Smooth muscle cell (in vitro differentiated cells): ENCODE measurements at regions not wholly inside any gene's neighbourhood (a gene's known extent, or its start where the extent isn't known, plus 50 kb on each side); places are given as distances from the start of the nearest gene placed in this dataset.
A peak's percentile ranks its signal among the peaks of the same experiment; 100 is the strongest.
"Not testable (repeated sequence)": the region's sequence is repeated elsewhere in the genome, so short reads cannot be mapped to it uniquely, and the experiment has no call there.

Experiments
- DNase-seq: peaks from one replicate; lab custom pipeline; 2025; ENCODE audit not compliant: unreplicated experiment; lab: John Stamatoyannopoulos, UW
- H2AFZ ChIP-seq: fragments of 200-600 bp; sonication (generic); 2 replicates; pipeline ENCODE4 v1.6.0; 2016; ENCODE audit warnings: antibody characterized with exemption, low read depth, mild to moderate bottlenecking
- H3F3A ChIP-seq: fragments of 200-600 bp; sonication (generic); 2 replicates; pipeline ENCODE4 v1.6.0; 2017; ENCODE audit warnings: antibody characterized with exemption, low read depth
- H3K27ac ChIP-seq: fragments of 200-600 bp; sonication (generic); 2 replicates; pipeline ENCODE4 v1.5.1; 2016; ENCODE audit warnings: low read depth, mild to moderate bottlenecking
- H3K27me3 ChIP-seq: fragments of 200-600 bp; sonication (generic); 2 replicates; pipeline ENCODE4 v1.6.1; 2016; ENCODE audit warnings: low read depth, mild to moderate bottlenecking
- H3K36me3 ChIP-seq: fragments of 200-600 bp; sonication (generic); 2 replicates; pipeline ENCODE4 v1.5.1; 2016; ENCODE audit warnings: low read depth
- H3K4me1 ChIP-seq: fragments of 200-600 bp; sonication (generic); 2 replicates; pipeline ENCODE4 v1.5.1; 2016; ENCODE audit warnings: low read depth
- H3K4me2 ChIP-seq: fragments of 200-600 bp; sonication (generic); 2 replicates; pipeline ENCODE4 v1.6.0; 2016; ENCODE audit warnings: mild to moderate bottlenecking
- H3K4me3 ChIP-seq: fragments of 200-600 bp; sonication (generic); 2 replicates; pipeline ENCODE4 v1.5.1; 2016; ENCODE audit warnings: mild to moderate bottlenecking
- H3K79me2 ChIP-seq: fragments of 200-600 bp; sonication (generic); 2 replicates; pipeline ENCODE4 v1.6.0; 2016; ENCODE audit warnings: low read depth, mild to moderate bottlenecking
- H3K9ac ChIP-seq: fragments of 200-600 bp; sonication (generic); 2 replicates; pipeline ENCODE4 v1.6.0; 2016; ENCODE audit warnings: low read depth
- H3K9me3 ChIP-seq: fragments of 200-600 bp; sonication (generic); replicated peaks from 2 replicates; pipeline ENCODE4 v1.5.1; 2016; ENCODE audit warnings: low read depth
- H4K20me1 ChIP-seq: fragments of 200-600 bp; sonication (generic); 2 replicates; pipeline ENCODE4 v1.6.0; 2016; ENCODE audit warnings: low read depth
- CTCF ChIP-seq: fragments of 200-600 bp; sonication (generic); IDR thresholded peaks from 2 replicates; pipeline ENCODE4 v1.5.1; 2017; ENCODE audit warnings: borderline replicate concordance, mild to moderate bottlenecking, antibody characterized with exemption; ENCODE audit not compliant: insufficient read depth, poor library complexity, severe bottlenecking
- WGBS: methylation state at CpG from one replicate; pipeline ENCODE4 v1.1.7; 2016; ENCODE audit warnings: low lambda C conversion rate; 5-methylcytosine and 5-hydroxymethylcytosine counted together

GRCh38 chr2:144738749-144739148, 218.8 kb upstream of the ZEB2 start:
- H3K36me3 ChIP-seq: no peaks in the 10 kb centered on the region
- no peak for TF ChIP-seq CTCF
- DNase-seq: no peak

GRCh38 chr2:144730711-144731110, 210.8 kb upstream of the ZEB2 start:
- no peak for TF ChIP-seq CTCF
- H3K4me1 ChIP-seq: no peaks in the 10 kb centered on the region
- H3K27ac ChIP-seq: no peak overlapping the region
- no peaks in the 10 kb centered on the region for H3K36me3 ChIP-seq
- no peak overlapping the region for H3K4me2 ChIP-seq
- peak overlapping the region; percentile 60 for H2AFZ ChIP-seq
- H3K4me3 ChIP-seq: no peak overlapping the region
- H3K9me3 ChIP-seq: no peaks in the 10 kb centered on the region
- 49% methylated on average over 2 of the region's 2 CpGs for WGBS
- no peak overlapping the region for H3K9ac ChIP-seq
- DNase-seq: no peak
- H4K20me1 ChIP-seq: no peaks in the 10 kb centered on the region
- no peaks in the 10 kb centered on the region for H3K79me2 ChIP-seq
- no peaks in the 10 kb centered on the region for H3K27me3 ChIP-seq
- no peaks in the 10 kb centered on the region for H3F3A ChIP-seq

More at GRCh38 chr2:144738749-144739148, 218.8 kb upstream of the ZEB2 start:
- H3K4me1 ChIP-seq: no peaks in the 10 kb centered on the region
- H3K9ac ChIP-seq: no peak overlapping the region
- H3K79me2 ChIP-seq: no peaks in the 10 kb centered on the region
- no peaks in the 10 kb centered on the region for H3F3A ChIP-seq
- H3K27ac ChIP-seq: no peak overlapping the region
- no peak overlapping the region for H3K4me3 ChIP-seq
- H4K20me1 ChIP-seq: no peaks in the 10 kb centered on the region
- no peaks in the 10 kb centered on the region for H3K27me3 ChIP-seq
- no peak overlapping the region for H3K4me2 ChIP-seq
- H3K9me3 ChIP-seq: no peaks in the 10 kb centered on the region
- H2AFZ ChIP-seq: no peak overlapping the region

- H3K4me1 ChIP-seq, H3F3A ChIP-seq, H3K36me3 ChIP-seq, H2AFZ ChIP-seq, H3K79me2 ChIP-seq, H3K9ac ChIP-seq, H4K20me1 ChIP-seq, H3K9me3 ChIP-seq, H3K4me3 ChIP-seq, H3K27me3 ChIP-seq, H3K27ac ChIP-seq, DNase-seq, H3K4me2 ChIP-seq: not testable (repeated sequence)
- WGBS: 93% methylated on average over 2 of the region's 2 CpGs
Measured at GRCh38 chr2:144724460-144724859, 204.5 kb upstream of the ZEB2 start.

GRCh38 chr2:144718376-144718775, 198.5 kb upstream of the ZEB2 start:
- DNase-seq: no peak

More at GRCh38 chr2:144718376-144718775, 198.5 kb upstream of the ZEB2 start:
- H3K4me2 ChIP-seq: no peak overlapping the region
- no peaks in the 10 kb centered on the region for H3K27me3 ChIP-seq
- H2AFZ ChIP-seq: no peak overlapping the region
- no peak overlapping the region for H3K9ac ChIP-seq
- no peaks in the 10 kb centered on the region for H3K36me3 ChIP-seq
- H3K27ac ChIP-seq: no peak overlapping the region
- H4K20me1 ChIP-seq: no peaks in the 10 kb centered on the region
- no peaks in the 10 kb centered on the region for H3F3A ChIP-seq
- no peak for TF ChIP-seq CTCF
- no peaks in the 10 kb centered on the region for H3K4me1 ChIP-seq
- no peaks in the 10 kb centered on the region for H3K79me2 ChIP-seq
- H3K4me3 ChIP-seq: no peak overlapping the region
- peaks cover 10% of the 10 kb centered on the region for H3K9me3 ChIP-seq
